GM18873 (cell line): ENCODE measurements at regions not wholly inside any gene's neighbourhood (a gene's known extent, or its start where the extent isn't known, plus 50 kb on each side); places are given as distances from the start of the nearest gene placed in this dataset.

Source experiments
- ATAC-seq: cut with Tn5 transposase; IDR thresholded peaks from one replicate; pipeline ENCODE4 v1.9.1; 2021; ENCODE audit warnings: mild to moderate bottlenecking, moderate library complexity, moderate number of reproducible peaks; ENCODE audit not compliant: unreplicated experiment, low FRiP score

- no peak for ATAC-seq
These were observed 498.7 kb downstream of the METTL15 start for GRCh38 chr11:28606930-28607329.

DNA sequence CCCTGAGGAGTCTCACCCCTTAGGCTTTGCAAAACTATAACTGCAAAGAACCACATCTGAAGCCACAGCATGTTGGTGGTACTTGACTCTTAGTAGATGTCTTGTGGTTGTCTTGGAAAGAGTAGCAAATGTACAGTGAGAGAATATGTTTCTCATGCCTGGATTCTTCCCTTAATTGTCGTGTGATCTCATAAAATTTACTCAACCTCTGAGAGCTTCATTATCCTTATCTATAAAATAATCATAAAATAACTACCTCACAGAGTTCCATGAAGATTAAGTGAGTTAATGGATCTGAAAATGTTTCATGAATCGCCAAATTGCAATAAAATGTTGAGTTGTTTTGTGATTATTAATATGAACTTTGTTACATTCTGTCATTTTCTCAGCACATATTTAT, 491.5 kb downstream of the METTL15 start:
- ATAC-seq = no peak

GRCh38 chr11:28598531-28598930, 490.3 kb downstream of the METTL15 start:
- ATAC-seq = no peak

DNA sequence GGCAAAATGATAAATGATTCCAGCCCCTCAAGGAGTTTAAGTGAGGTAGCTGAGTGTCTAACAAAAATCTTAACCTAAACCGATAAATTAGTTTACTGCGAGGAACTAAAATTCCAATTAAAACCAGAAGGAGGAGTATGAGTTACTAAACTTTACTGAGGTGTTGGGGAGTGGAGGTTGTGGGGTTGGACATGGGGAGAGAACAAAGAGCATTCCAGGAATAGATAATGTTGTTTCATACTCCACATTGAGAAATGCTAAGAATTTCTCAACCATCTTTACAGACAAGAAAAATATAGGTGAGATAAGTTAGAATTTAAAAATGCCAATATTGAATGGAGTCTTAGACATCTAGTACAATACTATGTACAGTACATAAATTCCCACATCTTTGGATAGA, 488.6 kb downstream of the METTL15 start:
- no peak for ATAC-seq

DNA sequence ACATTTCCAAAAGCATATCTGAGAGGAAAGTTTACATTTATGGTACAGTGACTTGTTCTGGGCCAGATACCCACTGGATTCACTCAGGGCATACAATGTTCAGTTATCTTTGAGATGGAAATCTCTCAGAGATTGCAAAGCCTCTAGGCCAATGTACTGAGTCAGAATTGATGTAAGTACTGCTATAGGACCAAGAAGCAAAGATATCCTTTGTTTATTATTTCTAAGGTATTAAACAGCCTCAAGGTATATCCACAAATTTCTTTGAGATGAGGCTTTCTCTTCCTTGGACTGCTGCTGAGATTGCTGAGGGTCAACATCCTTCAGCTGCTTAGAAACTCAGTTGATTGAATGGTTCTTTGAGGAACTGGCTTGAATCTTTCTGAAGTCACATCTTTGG, 484.0 kb downstream of the METTL15 start:
- no peak for ATAC-seq

GRCh38 chr11:28584992-28585391, 476.8 kb downstream of the METTL15 start:
- no peak for ATAC-seq

GRCh38 chr11:28582506-28582905, 474.3 kb downstream of the METTL15 start:
- ATAC-seq = no peak

DNA sequence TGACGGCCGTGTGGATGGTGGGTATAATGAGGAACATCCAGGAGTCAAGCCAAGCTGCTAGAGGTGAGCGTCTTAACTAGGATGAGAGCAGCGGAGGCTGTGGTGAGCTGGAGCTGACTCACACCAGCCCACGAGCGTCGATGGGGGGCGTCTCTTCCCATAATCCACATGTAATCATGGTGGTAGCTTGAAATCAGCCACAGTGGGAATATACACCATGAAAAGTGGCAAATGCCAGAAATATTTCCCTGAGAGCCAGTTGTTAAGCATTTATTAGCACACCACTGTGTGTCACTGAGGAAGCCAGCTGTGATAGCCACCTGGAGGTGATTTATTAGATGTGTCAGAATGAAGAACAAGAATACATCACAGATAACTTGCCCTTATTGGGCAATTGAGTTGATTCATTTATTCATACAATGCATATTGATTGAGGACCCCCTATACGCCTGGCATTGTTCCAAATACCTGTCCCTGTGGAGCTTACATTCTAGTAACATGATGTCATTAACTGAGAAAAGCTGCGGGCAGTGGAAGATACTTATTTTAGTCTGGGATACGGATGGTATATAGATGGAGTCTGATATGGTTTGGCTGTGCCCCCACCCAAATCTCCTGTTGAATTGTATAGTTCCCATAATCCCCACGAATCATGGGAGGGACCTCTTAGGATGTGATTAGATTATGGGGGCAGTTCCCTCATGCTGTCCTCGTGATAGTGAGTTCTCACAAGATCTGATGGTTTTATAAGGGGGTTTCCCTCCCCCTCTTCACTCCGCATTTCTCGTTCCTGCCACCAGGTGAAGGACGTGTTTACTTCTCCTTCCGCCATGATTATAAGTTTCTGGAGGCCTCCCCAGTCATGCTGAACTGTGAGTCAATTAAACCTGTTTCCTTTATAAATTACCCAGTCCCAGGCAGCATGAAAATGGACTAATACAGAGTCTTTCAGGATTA, 473.4 kb downstream of the METTL15 start:
- ATAC-seq = no peak

DNA sequence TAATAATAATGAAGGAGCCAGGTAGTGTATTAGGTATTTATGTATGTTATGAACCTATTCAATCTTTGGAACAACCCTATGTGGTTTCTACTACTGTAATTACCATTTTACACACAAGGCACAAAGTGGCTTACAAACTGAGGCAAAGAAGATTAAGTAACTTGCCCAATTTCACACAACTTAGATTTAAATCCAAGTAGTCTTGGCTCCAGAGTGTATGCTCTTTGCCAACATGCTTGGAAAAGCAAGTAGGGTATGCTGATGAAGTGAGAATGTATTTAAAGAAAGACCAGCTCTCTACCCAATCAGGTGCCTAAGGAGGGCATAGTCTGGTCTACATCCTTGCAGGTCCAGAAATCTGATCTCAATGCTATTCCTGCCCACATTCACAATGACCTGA, 463.2 kb downstream of the METTL15 start:
- no peak for ATAC-seq

DNA sequence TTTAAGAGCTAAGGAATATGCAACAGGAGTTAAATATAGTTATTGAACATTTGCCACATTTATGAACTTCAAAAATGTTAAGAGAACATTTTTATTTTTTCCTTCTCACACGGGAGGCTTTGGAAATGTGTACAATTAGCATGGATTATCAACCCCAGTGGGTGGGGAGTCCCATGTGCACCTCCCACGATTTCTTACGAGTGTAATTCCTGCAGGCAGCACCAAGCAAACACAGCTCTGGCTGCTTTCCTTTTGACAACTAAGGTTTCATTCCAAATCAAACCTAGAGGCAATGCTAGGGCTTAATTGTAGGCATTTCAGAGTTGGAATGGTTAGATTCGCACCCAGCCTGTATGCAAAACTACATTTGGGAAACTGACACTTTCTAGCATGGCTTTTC, 460.9 kb downstream of the METTL15 start:
- ATAC-seq = no peak

- no peak for ATAC-seq
These were observed 458.3 kb downstream of the METTL15 start for GRCh38 chr11:28566339-28567089.

- ATAC-seq = no peak
These were observed 451.3 kb downstream of the METTL15 start for GRCh38 chr11:28559492-28559891.

- no peak for ATAC-seq
These were observed 439.1 kb downstream of the METTL15 start for GRCh38 chr11:28547321-28547741.

GRCh38 chr11:28545536-28545935, 437.3 kb downstream of the METTL15 start:
- ATAC-seq = no peak

GRCh38 chr11:28542561-28542960, 434.4 kb downstream of the METTL15 start:
- no peak for ATAC-seq

DNA sequence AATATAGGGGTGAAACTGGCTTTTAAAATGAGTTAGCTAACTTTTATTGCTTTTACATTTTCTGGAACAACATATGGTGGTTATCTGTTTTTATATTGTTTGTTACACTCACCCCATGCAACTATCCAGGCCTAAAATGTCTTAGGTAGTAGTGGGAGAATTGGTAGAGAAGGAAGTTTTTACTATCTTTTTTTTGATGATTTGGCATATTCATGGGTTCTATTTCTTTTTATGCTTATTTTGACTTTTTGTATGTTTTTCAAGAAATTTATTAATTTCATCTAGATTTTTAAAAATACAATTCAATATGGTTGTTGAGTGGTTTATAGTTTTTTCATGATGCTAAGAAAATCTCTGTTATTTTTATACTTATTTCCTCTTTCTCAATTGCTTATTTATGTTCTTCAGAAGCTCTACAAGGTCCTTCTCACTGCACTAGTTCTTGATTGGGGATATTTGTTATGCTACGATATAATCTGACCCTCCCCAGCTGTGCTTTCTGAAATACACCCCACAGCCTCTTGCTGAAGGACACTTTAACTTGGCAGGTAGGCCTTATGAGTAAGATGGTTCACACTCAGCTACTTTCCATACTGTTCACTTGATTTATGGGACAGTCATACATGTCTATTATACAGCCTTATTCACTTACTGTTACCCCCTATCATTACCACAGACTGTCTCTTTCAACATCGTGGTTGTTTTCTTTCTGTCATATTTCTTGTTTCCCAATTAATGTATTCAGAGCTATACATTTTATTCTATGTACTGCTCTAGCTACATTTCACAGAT, 431.2 kb downstream of the METTL15 start:
- no peak for ATAC-seq

GRCh38 chr11:28537822-28538221, 429.6 kb downstream of the METTL15 start:
- ATAC-seq = no peak

DNA sequence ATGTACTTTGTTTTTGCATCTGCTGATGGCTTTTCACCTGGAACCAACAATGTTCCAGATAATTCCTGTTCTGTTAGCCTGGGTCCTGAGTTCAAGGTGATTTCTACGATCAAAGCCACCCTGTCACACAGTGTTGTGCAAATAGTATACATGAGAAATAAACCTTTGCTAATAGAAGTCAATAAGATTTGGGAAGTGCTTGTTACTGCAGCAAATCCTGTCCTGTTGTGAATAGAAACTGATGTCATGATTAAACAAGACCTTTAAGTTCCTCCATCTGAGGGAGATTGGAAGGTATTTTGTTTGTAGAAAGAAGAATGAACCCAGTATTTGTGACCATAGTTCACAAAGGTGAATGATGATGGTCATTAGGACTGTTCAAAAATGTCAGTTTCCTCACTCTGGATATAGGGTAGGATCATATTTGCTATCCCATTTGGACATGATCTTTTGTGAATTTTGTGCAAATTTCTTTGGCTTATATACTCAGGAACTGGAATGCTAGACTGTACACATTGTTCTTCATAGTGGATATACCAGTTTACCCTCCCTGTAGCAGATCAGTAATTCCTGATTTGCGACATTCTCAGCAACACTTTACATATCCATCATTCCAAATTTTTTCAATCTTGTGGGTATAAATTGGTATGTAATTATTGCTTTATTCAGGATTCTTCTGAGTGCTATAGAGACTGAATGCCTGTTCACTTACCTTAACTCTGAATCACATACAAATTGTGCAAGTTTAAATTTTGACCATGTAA, 428.5 kb downstream of the METTL15 start:
- ATAC-seq = no peak

GRCh38 chr11:28535677-28536076, 427.5 kb downstream of the METTL15 start:
- no peak for ATAC-seq
